Activated CD4-positive, alpha-beta T cell treated with anti-CD3 and anti-CD28 coated beads, Interleukin-10, Interleukin-2, amounts not matched to agents 100 ng/mL and 50 ng/mL, durations not matched to agents 16 hours and 8 hours (primary cell): ENCODE measurements at regions not wholly inside any gene's neighbourhood (a gene's known extent, or its start where the extent isn't known, plus 50 kb on each side); places are given as distances from the start of the nearest gene placed in this dataset.

Source experiments
- DNase-seq: peaks from one replicate; pipeline ENCODE4 v3.0.0-alpha.2; 2020

DNA sequence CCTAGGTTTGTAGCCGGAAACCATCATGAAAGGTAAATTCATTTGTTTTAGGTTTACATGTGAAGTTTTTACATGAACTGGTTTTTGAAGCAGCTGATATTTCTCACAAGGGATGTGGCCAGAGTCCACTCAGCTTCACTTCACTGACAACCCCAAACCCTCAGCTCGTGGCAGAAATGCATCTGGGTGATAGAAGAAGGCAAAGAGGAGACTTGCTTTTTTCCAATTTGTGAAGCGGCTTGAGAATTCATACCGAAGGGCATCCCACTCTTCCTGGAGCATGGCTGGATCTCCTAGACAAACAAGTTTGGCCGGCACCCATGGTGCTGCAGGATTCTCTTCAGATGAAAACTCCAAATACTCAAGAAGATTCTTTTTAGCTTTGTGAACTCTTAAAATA, 392.8 kb upstream of the CNR1 start:
- no peak for DNase-seq

DNA sequence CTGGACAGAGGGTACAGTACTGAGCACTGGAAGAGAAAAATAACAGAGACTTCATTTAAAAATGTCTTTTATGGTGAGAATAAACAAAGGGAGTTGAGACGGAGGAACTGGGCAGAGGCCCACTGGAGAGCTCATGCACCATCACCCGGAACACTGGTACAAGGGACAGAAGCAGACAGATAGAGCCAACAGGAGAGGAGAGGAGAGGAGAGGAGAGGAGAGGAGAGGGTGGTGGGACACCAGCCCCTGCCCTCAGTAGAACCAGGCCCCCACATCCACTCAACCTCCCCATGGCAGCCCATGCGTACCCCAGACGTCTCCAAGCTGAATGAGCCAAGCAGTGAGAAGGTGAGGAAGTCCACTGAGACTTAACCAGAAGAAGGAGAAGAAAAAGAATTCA, 390.5 kb upstream of the CNR1 start:
- no peak for DNase-seq

DNA sequence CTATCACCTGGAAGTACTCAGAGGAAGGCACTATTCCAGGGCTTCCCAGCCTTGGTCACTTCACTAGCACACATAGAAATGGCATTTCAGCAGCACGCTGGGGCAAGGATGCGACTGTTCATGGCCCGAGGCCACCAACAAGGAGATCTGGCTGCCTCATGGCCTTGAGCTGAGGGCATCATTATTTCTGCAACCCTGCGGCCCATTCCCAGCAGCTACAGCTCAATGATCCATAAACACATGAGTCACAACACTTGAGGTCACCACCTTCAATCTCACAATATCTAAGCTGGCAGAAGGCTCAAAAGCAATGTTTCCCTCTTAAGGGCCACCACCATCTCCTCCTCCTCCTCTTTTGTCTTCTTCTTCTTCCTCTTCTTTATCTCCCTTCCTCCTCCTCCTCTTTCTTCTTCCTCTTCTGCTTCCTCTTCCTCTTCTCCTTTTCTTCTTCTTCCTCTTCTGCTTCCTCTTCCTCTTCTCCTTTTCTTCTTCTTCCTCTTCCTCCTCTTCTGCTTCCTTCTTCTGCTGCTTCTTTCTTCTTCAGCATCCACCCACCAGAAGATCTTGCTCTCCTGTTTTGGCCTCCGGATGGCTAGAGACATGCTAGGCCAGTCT, 382.9 kb upstream of the CNR1 start:
- DNase-seq: no peak

GRCh38 chr6:88547768-88548167, 381.6 kb upstream of the CNR1 start:
- no peak for DNase-seq

GRCh38 chr6:88545991-88546390, 379.8 kb upstream of the CNR1 start:
- DNase-seq: no peak

GRCh38 chr6:88544986-88545612, 379.0 kb upstream of the CNR1 start:
- no peak for DNase-seq

DNA sequence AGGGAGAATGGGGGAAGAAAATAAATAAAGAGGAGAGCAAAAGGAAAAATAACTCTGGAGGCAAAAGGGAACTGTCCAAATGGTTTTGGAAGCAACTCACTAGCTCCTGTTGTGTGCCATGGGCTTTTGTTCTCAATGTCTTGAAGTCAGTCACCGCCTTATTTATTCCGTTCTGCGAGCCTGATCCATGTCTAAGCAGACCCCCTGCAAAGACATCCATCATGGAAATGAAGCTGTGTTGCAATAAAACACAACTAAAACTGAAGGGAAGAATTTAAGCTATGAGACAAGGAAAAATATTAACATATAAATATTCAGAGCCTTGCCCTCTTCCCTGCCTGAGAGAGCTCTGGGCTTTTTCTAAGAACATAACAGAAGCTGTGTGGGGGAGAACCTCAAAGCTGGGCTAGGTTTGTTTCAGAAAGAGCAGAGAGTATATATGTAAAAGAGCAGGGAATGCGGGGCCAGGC, 373.2 kb upstream of the CNR1 start:
- DNase-seq: no peak

DNA sequence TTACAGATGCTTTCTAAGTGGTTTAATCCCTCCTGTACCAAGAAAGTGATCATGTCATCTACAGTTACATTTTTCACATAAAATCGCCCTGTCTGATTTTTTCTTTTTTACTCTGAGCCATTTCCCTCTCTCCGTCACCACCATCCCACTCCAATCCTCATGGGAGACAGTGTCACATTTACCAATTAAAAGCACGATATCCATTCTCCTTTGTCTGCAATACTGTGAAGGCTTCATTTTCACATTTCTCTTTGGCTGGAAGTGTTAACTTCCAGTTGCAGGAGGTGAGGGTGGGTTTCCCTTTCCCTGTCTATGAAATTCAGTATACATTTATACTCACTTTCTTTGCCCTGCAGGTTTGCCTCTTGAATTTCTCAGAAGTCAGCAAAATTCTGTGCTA, 372.7 kb upstream of the CNR1 start:
- no peak for DNase-seq

GRCh38 chr6:88538130-88538706, 372.1 kb upstream of the CNR1 start:
- DNase-seq: no peak

GRCh38 chr6:88536071-88536625, 370.0 kb upstream of the CNR1 start:
- no peak for DNase-seq

DNA sequence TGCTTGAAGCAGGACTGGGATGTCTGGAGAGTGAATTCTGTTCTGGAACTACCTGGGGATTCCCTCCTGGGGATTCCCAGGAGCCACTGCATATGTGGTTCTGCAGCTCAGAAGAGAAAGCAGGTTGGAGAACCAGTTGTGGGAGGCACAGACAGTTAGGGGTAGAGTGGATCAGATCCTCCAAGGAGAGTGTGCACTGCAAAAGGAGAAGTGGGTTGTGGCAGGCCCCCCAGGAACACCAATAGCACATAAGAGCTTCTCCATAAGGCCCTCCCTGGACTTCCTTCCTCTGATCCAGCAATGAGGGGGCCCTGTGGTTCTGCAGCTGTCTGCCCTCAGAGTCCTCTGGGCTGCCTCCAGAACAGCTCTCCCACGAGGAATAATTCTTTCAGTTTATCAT, 369.2 kb upstream of the CNR1 start:
- no peak for DNase-seq

DNA sequence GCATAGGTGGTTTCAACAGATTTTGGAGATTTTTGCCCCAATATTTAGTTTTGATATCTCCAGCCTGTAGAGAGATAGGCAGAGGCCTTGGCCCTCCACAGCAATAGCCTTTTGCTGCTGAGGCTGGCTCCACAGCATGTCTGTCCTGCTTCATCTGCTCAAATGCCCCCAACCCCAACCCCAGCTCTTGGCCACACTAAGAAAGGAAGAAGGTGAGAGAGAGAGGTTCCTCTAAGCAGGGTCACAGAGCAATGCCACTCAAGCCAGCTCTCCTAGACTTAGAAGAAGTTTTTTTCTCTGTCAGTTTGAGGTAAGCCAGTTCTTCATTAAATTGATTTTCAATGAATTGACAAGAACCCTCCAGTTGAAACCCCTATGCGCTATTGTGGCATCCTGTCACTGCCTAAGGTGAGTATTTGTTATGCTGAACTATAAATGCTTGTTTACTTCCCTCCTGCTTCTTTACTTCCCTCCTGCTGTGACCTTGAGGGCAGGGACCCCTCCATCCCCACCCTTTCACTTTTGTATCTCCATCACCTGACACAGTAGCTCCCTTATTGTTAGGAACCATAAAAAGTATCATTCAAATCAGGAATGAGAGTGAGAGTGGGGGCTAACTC, 366.2 kb upstream of the CNR1 start:
- no peak for DNase-seq

DNA sequence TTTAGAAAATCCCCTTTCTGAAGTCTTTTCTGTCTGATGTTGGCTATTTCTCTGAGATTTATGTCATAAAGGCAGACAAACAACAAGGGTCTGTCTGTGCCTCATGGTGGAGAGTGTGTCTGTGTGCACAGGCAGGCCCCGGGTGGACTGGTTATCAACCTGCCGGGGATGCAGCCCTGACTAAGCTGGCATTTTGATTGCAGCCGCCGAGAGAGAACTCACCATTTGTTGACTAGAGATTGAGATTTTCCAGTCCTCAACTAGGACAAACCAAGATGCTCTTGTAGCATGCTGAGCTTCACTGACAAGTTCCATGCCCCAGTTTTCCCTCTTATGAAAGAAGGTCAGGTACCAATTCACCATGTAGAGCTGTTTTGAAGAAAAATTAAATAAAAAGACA, 363.6 kb upstream of the CNR1 start:
- DNase-seq: no peak

- DNase-seq: no peak
These were observed 354.3 kb upstream of the CNR1 start for GRCh38 chr6:88520445-88520844.

DNA sequence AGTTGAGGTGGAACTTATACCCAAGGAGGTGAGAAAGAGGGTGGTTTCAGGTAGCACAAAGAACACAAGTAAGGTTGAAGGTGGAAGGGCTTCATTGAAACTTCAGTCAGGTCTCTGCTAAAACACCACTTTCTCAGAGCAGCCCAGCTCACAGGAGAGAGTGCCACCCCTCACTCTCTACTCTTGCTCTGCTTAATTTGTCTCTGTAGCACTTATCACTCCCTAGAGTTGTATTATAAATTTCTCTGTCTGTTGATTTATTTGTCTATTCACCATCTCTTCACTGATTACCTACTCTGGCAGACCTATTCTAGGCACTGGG, 353.8 kb upstream of the CNR1 start:
- no peak for DNase-seq

DNA sequence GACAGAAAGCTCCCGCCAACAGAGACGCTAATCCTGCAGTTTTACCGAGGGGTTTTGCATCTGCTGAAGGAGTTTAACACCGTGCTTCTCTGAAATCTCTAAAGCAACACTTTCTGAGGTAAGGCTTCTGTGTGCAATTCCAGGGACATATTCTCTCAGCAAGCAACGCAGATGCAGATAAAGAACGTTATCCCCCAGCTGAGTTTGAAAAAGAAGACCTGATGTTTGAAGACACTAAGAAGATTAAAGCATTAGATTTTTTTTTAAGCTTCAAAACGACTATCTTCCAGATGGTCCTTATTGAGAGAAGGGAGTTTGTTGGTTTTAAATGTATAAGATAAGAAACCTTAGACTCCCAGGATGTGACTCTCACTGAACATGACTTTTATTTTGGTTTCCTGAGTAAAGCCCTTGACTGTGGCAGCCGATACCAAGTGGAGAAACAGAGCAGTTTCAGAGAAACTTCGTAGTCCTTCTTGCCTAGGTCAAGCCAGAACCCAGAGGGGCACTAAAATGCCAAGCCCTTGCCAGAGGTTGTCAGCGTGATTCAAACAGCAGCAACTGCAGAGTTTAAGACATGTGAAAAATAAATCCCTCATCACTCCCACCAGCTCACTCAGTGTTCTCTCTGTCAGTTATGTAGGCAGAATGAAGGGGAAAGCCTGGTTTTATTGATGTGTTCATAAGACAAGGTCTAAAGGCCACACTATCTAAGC, 353.3 kb upstream of the CNR1 start:
- no peak for DNase-seq

- no peak for DNase-seq
These were observed 351.6 kb upstream of the CNR1 start for GRCh38 chr6:88517737-88518136.

- DNase-seq: no peak
These were observed 347.8 kb upstream of the CNR1 start for GRCh38 chr6:88513920-88514319.

GRCh38 chr6:88513471-88513870, 347.3 kb upstream of the CNR1 start:
- DNase-seq: no peak

GRCh38 chr6:88512951-88513350, 346.8 kb upstream of the CNR1 start:
- no peak for DNase-seq

DNA sequence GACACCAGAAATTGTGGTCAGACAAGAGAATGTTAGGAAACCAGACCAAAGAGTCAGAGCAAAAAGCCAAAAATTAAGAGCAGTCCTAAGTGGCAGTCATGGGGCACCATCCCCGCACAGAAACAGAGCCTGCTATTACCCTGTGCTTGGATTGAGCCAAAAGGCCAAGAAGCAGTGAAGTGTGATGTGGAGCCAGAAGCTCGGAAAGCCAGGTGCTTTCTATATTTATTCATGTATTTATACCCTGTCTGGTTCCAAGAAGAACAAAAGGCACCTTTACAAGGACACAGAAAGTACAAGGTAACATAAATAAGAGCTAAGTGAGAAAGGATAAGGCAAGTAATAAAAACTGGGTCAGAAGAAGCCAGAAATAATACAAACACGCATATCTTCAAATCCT, 336.2 kb upstream of the CNR1 start:
- no peak for DNase-seq

- no peak for DNase-seq
These were observed 333.9 kb upstream of the CNR1 start for GRCh38 chr6:88499845-88500699.
